ENCODE measurements at regions not wholly inside any gene's neighbourhood (a gene's known extent, or its start where the extent isn't known, plus 50 kb on each side); places are given as distances from the start of the nearest gene placed in this dataset.

- no peak overlapping the region for H3K4me3 Mint-ChIP-seq
- H3K4me1 Mint-ChIP-seq = peaks cover 0 to 3% of the 10 kb centered on the region in 2 experiments; a peak in 2 of 4 replicates
- H2BK15ac ChIP-seq (ENCODE audit: low read depth, low read length) = no peak overlapping the region
- no peak overlapping the region for H2BK20ac ChIP-seq (ENCODE audit: low read depth, low read length, poor library complexity, severe bottlenecking)
- H2BK5ac ChIP-seq (ENCODE audit: insufficient read length, low read length) = no peak overlapping the region
- no peak overlapping the region for H2BK12ac ChIP-seq (ENCODE audit: insufficient read length, low read depth, low read length)
- H3K27me3 ChIP-seq (ENCODE audit: insufficient read depth, low read length) = no peaks in the 10 kb centered on the region
- no CpG with 5 or more reads among the region's 4 CpGs for WGBS (ENCODE audit: extremely low coverage, insufficient read length, low lambda C conversion rate)
- TF ChIP-seq CTCF (conservative IDR thresholded peaks at IDR 0.05) = no peak
- H2BK120ac ChIP-seq (ENCODE audit: low read depth, low read length, poor library complexity, severe bottlenecking) = no peak overlapping the region
- H3K56ac ChIP-seq (ENCODE audit: insufficient read length, low read depth, low read length) = no peak overlapping the region
- no peaks in the 10 kb centered on the region for H3K79me2 ChIP-seq (ENCODE audit: insufficient read depth, low read length)
- no peak overlapping the region for H3K14ac ChIP-seq (ENCODE audit: insufficient read depth, low read length)
- no peak overlapping the region for H3K23ac ChIP-seq (ENCODE audit: insufficient read length, low read depth, low read length)
- H2AFZ ChIP-seq (ENCODE audit: low read length) = no peak overlapping the region
- H3K9me3 Mint-ChIP-seq = peaks cover 45 to 51% of the 10 kb centered on the region in 2 experiments
- no peaks in the 10 kb centered on the region for H3K23me2 ChIP-seq (ENCODE audit: insufficient read length, low read depth, low read length, poor library complexity, severe bottlenecking)
- no peak overlapping the region for H3K4ac ChIP-seq (ENCODE audit: low read depth, low read length)
- H3K27me3 Mint-ChIP-seq (ENCODE audit: low read depth) = 0 out of 2 replicates have a peak, but pooled peaks cover 3% of the 10 kb centered on the region
- H3K79me1 ChIP-seq (ENCODE audit: insufficient read depth, low read depth, low read length, poor library complexity, severe bottlenecking) = no peaks in the 10 kb centered on the region
- H2AK5ac ChIP-seq (ENCODE audit: insufficient read length, low read length) = no peak overlapping the region
- no peaks in the 10 kb centered on the region for H4K20me1 ChIP-seq (ENCODE audit: control insufficient read depth, insufficient read depth, insufficient read length)
- H3K4me1 ChIP-seq (ENCODE audit: insufficient read depth, low read length) = no peaks in the 10 kb centered on the region; the same call in 1 of the 2 replicates
- no peak overlapping the region for H3K4me2 ChIP-seq (ENCODE audit: insufficient read depth, insufficient read length, low read length)
- no peak overlapping the region for H3T11ph ChIP-seq (ENCODE audit: low read length)
- H3K27ac Mint-ChIP-seq = no peak overlapping the region
- no peak overlapping the region for H4K5ac ChIP-seq (ENCODE audit: insufficient read length, low read depth, low read length)
- no peak overlapping the region for H3K18ac ChIP-seq (ENCODE audit: insufficient read length, low read depth, low read length)
- H3K9ac ChIP-seq (ENCODE audit: extremely low read depth, insufficient read length, low read length) = no peak overlapping the region
- no peak overlapping the region for H4K8ac ChIP-seq (replicated peaks; ENCODE audit: insufficient read length, low read depth, low read length)
- H4K91ac ChIP-seq (ENCODE audit: insufficient read length, low read depth, low read length) = no peak overlapping the region
- no peaks in the 10 kb centered on the region for H3K9me3 ChIP-seq (ENCODE audit: control insufficient read depth, low read depth, low read length)
- no peak for DNase-seq
- peaks cover 0 to 4% (median 0%) of the 10 kb centered on the region in 3 experiments; a peak in 3 of 7 replicates for H3K36me3 Mint-ChIP-seq (ENCODE audit: insufficient read depth in 1 of 3, low read depth in 3 of 3)
- no peak overlapping the region for H3K27ac ChIP-seq (ENCODE audit: insufficient read length, low read depth, low read length)
Measured at GRCh38 chrX:15151267-15152186, 118.4 kb downstream of the ASB9 start.
